Activated CD4-positive, alpha-beta memory T cell treated with anti-CD3 and anti-CD28 coated beads for 36 hours (primary cell): ENCODE measurements at regions not wholly inside any gene's neighbourhood (a gene's known extent, or its start where the extent isn't known, plus 50 kb on each side); places are given as distances from the start of the nearest gene placed in this dataset.
"Not testable (repeated sequence)": the region's sequence is repeated elsewhere in the genome, so short reads cannot be mapped to it uniquely, and the experiment has no call there.

Experiments
- CTCF ChIA-PET: fragments of 350-600 bp; sonication (Branson Sonifier 250); formaldehyde crosslinking; loops from one replicate; lab custom pipeline; 2021; ENCODE audit warnings: antibody characterized with exemption, inconsistent platforms; lab: Charles Lee
- POLR2A ChIA-PET: fragments of 350-600 bp; sonication (Branson Sonifier 250); formaldehyde crosslinking; loops from one replicate; lab custom pipeline; 2021; ENCODE audit warnings: antibody characterized with exemption; lab: Charles Lee
- DNase-seq: peaks from one replicate; pipeline ENCODE4 v3.0.0-alpha.2; 2020
- H3K27ac Mint-ChIP-seq: one replicate; pipeline ENCODE4 v1.8.0; 2021; ENCODE audit warnings: mixed read lengths
- H3K27me3 Mint-ChIP-seq: one replicate; pipeline ENCODE4 v1.8.0; 2021; ENCODE audit warnings: mixed read lengths
- H3K36me3 Mint-ChIP-seq: one replicate; pipeline ENCODE4 v1.8.0; 2021; ENCODE audit warnings: mixed read lengths
- H3K4me1 Mint-ChIP-seq: one replicate; pipeline ENCODE4 v1.8.0; 2021; ENCODE audit warnings: low read depth, mixed read lengths
- H3K4me3 Mint-ChIP-seq: one replicate; pipeline ENCODE4 v1.8.0; 2021; ENCODE audit warnings: mild to moderate bottlenecking, mixed read lengths
- H3K9me3 Mint-ChIP-seq: one replicate; pipeline ENCODE4 v1.8.0; 2021; ENCODE audit warnings: mixed read lengths
- intact Hi-C: fragments of 100-400 bp; cut with micrococcal nuclease; formaldehyde crosslinking; loops from one replicate; pipeline ENCODE4 v1.15.1; 2023

DNA sequence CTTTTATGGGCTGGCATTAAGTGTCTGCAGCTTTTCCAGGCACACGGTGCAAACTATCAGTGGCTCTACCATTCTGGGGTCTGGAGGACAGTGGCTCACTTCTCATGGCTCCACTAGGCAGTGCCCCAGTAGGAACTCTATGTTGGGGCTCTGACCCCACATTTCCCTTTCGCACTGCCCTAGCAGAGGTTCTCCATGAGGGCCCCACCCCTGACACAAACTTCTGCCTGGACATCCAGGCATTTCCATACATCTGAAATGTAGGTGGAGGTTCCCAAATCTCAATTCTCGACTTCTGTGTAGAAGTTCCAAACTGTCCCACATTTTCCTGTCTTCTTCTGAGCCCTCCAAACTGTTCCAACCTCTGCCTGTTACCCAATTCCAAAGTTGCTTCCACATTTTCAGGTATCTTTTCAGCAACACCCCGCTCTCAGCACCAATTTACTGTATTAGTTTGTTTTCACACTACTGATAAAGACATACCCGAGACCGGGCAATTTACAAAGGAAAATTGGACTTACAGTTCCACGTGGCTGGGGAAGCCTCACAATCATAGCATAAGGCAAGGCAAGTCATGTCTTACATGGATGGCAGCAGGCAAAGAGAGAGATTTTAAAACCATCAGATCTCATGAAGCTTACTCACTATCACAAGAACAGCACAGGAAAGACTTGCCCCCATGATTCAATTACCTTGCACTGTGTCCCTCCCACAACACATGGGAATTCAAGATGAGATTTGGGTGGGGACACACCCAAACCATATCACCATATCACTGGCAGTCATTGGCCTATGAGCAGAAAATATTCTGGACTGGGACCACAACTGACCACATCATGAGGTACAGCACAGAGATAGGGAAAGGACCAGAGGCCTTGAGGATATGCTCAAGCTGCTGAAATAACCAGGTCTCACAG is 136.8 kb downstream of the TMEM30B start:
- POLR2A ChIA-PET, H3K27me3 Mint-ChIP-seq, H3K27ac Mint-ChIP-seq, intact Hi-C loops, CTCF ChIA-PET, H3K4me1 Mint-ChIP-seq, H3K36me3 Mint-ChIP-seq, H3K4me3 Mint-ChIP-seq, DNase-seq: not testable (repeated sequence)
- peaks cover 26% of the 10 kb centered on the region for H3K9me3 Mint-ChIP-seq

DNA sequence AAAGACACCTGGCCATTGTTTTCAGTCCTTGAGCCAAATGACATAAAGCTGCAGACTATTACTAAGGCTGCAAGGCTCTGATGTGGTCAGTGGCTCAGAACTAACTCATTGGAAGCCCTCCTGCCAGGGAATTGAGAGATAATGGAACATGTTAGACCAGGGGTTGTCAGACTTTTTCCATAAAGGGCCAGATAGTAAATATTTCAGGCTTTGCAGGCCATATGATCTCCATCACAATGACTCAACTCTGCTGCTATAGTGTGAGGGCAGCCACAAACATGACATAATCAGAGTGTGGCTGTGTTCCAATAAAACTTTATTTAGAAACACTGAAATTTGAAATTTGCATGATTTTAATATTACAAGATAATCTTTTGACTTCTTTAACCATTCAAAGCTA is 140.3 kb downstream of the TMEM30B start:
- Mint-ChIP-seq H3K4me3 (no peak overlapping the region), H3K27me3 (peaks cover 18% of the 10 kb centered on the region), H3K27ac (no peak overlapping the region), H3K36me3 (peaks cover 6% of the 10 kb centered on the region), H3K9me3 (peaks cover 32% of the 10 kb centered on the region), H3K4me1 (no peaks in the 10 kb centered on the region)
- intact Hi-C loops, result no loop called here
- ChIA-PET POLR2A (no interaction called here), CTCF (no interaction called here)
- DNase-seq, result no peak

DNA sequence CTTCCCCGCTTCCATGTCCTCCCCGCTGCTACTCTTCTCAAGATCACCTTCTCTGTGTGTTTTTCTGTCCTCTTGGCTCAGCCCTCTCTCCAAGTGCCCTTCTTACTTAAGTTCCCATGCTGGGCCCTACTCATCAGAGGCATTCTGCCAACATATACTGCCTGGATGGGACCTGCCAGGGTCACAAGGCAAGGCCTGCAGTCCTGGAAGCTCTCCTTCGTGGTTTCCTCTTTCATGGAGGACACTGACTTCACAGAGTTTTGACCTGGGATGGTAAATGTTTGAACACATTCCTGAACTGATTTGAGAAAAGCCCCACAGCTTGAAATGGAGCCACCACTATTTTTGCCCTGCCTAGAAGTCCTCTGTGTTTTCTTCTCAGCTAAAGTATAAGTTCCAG is 140.9 kb downstream of the TMEM30B start:
- intact Hi-C loops, result no loop called here
- Mint-ChIP-seq H3K9me3 (peaks cover 29% of the 10 kb centered on the region), H3K4me3 (no peak overlapping the region), H3K27me3 (peaks cover 18% of the 10 kb centered on the region), H3K4me1 (no peaks in the 10 kb centered on the region), H3K27ac (no peak overlapping the region), H3K36me3 (peaks cover 6% of the 10 kb centered on the region)
- POLR2A ChIA-PET, result no interaction called here
- CTCF ChIA-PET, result no interaction called here
- no peak for DNase-seq

DNA sequence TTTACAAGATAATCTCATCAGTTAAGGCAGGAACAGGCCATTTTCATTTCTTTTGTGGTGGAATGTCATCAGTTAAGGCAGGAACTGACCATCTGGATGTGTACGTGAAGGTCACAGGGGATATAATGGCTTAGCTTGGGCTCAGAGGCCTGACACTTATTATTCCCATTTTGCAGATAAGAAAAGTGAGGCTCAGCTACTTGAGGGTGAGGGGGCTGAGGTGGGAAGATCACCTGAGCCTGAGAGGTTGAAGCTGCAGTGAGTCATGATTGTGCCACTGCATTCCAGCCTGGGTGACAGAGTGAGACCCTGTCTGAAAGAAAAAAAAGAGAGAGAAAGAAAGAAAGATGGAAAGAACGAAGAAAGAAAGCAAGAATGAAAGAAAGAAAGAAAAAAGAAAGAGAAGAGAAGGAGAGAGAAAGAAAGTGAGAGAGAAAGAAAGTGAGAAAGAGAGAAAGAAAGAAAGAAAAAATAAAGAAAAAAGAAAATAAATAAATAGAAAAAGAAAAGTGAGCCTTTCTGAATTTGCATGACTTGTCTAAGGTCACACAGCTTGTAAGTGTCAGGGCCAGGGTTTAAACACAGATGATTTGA is 142.0 kb downstream of the TMEM30B start:
- no peak for DNase-seq
- Mint-ChIP-seq H3K27ac (no peak overlapping the region), H3K4me1 (no peaks in the 10 kb centered on the region), H3K36me3 (peaks cover 2% of the 10 kb centered on the region), H3K9me3 (peaks cover 18% of the 10 kb centered on the region), H3K27me3 (peaks cover 20% of the 10 kb centered on the region), H3K4me3 (no peak overlapping the region)
- CTCF ChIA-PET, result no interaction called here
- POLR2A ChIA-PET, result no interaction called here
- intact Hi-C loops, result no loop called here

DNA sequence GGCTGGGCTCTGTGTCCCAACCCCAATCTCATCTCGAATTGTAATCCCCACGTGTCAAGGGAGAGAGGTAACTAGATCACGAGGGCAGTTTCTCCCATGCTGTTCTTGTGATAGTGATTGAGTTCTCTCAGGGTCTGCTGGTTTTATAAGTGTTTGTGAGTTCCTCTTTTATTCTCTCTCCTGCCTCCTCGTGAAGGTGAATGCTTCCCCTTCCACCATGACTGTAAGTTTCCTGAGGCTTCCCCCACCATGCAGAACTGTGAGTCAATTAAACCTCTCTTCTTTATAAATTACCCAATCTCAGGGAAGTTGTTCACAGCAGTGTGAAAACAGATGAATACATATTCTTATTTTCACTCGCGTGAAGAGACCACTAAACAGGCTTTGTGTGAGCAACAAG is 148.2 kb downstream of the TMEM30B start:
- intact Hi-C loops, result no loop called here
- Mint-ChIP-seq H3K9me3 (peaks cover 6% of the 10 kb centered on the region), H3K36me3 (peaks cover 2% of the 10 kb centered on the region), H3K4me3 (no peak overlapping the region), H3K27ac (no peak overlapping the region), H3K27me3 (peaks cover 15% of the 10 kb centered on the region), H3K4me1 (no peaks in the 10 kb centered on the region)
- ChIA-PET CTCF (no interaction called here), POLR2A (no interaction called here)
- no peak for DNase-seq

DNA sequence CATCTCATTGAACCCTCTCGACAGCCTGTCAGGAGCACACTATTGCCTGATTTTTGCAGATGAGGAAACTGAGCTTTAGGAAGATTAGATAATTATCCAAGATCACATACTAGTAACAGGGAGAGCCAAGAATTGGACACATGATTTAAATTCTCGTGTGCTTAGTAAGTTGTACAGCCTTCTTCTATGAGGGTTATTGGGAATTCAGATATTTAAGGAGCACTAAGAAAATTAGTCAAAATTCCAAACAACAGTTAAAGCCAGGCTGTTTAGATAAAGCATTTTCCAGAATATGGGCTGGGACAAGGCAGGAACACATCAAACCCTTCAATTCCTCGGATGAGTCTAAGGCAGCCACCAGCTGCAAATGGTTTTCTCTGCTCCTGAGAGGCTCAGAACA is 148.8 kb downstream of the TMEM30B start:
- intact Hi-C loops, result no loop called here
- Mint-ChIP-seq H3K9me3 (peaks cover 2% of the 10 kb centered on the region), H3K27ac (no peak overlapping the region), H3K4me1 (no peaks in the 10 kb centered on the region), H3K27me3 (peaks cover 13% of the 10 kb centered on the region), H3K4me3 (no peak overlapping the region), H3K36me3 (peaks cover under 1% of the 10 kb centered on the region)
- POLR2A ChIA-PET, result no interaction called here
- CTCF ChIA-PET, result no interaction called here
- no peak for DNase-seq

DNA sequence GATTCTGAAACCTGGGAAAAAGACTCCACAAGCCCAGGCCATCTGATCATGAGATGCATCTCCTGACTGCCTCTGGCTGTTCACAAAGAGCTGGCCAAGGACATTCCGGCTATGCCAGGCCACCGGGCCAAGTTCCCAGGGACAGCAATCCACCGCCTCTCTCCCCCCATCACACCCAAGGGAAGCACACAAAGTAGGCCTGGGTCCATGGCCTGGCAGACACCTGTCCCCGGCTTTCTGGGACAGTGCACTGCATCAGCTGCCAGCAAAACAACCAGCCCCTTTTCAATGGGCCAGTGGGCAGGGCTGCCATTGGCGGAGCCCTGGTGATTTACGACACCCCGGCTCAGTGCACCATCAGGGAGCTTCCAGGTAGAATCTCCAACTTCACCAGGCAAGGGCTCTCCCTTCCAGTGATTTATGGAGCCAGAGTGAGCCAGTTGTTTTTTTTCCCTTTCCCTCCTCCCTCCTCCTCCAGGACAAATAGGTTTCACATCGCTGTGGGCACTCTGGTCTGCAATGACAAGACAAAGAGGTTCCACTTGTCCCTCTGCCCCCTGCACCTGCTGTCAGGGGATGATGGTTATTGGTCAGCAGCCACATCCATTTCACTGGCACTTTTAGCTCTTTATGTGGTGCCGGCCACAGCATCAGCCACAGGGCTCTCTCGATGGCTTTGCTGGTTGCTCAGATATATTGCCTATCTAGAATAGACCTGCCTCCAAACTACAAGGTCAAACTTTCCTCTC is 149.6 kb downstream of the SLC38A6 start:
- intact Hi-C loops, result no loop called here
- Mint-ChIP-seq H3K4me1 (no peaks in the 10 kb centered on the region), H3K9me3 (no peaks in the 10 kb centered on the region), H3K36me3 (no peaks in the 10 kb centered on the region), H3K4me3 (no peak overlapping the region), H3K27me3 (peaks cover 11% of the 10 kb centered on the region), H3K27ac (no peak overlapping the region)
- POLR2A ChIA-PET, result interaction anchor here (0.7 kb wide), 1 partner anchor 1541 kb away, joined by 4 read pairs; no protein-coding TSS in a partner anchor
- no peak for DNase-seq
- CTCF ChIA-PET, result no interaction called here

DNA sequence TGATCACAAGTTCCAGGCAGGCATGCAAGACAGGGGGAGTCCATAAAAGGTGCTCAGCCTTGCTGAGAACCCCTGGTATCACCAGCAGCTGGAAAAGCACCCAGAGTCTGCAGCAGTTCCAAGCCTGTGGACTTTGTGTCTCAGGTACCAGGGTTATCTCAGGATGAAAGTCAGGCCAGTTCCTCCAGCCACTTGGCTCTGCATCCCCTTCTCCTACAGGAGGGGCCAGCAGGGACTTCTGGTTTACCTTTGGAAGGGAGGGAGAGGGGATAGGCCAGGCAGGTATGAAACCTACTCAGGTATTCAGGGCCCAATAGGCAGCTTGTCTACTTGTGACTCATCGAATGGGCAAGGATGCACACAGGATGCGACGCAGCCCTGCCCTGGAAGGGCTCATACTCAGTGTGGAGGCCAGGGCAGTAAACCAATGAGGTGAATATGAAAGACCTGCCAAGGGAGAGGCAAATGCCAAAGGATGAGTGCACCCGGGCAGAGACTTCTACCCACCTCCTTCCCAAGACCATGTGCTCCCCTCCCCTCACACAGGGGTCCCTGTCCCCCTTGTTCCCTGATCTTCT is 148.2 kb downstream of the SLC38A6 start:
- no peak overlapping the region for H3K4me3 Mint-ChIP-seq
- intact Hi-C loops, result no loop called here
- H3K4me1 Mint-ChIP-seq, result no peaks in the 10 kb centered on the region
- no peak overlapping the region for H3K27ac Mint-ChIP-seq
- peaks cover 7% of the 10 kb centered on the region for H3K27me3 Mint-ChIP-seq
- CTCF ChIA-PET, result no interaction called here
- POLR2A ChIA-PET, result no interaction called here
- no peaks in the 10 kb centered on the region for H3K36me3 Mint-ChIP-seq
- DNase-seq, result no peak
- H3K9me3 Mint-ChIP-seq, result no peaks in the 10 kb centered on the region

DNA sequence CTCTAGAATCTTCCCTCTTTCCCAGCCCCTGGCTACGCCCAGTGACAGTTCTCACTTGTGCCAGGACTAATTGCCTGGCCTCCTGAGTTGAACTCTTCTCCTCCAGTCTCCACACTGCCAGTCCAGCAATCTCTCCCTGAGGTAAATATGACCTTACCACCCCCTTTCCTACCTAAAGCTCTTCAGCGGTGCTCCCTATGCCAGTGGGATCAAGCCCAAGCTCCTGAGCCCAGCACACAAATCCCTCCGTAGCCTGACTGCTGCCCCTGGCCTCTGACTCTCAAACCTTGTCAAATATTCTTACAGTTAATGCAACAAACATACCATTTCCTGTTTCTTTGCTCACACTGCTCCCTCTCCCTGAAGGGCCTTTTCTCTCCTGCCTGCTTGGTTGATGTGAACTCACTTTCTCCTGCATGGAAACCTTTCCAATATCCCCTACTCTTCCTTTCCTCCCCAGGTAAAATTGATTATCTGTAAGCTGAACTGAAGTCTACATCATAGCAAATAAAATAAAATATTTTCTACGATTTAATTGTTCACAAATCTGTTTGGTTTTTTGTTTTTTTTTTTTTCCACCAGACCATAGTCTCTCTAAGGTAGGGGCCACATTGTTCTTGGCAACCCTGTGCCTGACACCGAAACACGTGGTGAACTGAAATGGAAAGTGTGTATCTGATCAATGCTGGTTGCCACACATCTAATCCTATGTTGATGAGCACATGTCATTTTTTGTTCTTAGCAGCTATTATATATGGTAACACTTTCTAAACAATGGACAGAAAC is 147.5 kb downstream of the SLC38A6 start:
- no peaks in the 10 kb centered on the region for H3K36me3 Mint-ChIP-seq
- ChIA-PET POLR2A (no interaction called here), CTCF (no interaction called here)
- H3K4me1 Mint-ChIP-seq, result no peaks in the 10 kb centered on the region
- no peak overlapping the region for H3K27ac Mint-ChIP-seq
- no peaks in the 10 kb centered on the region for H3K9me3 Mint-ChIP-seq
- H3K27me3 Mint-ChIP-seq, result peaks cover 7% of the 10 kb centered on the region
- no peak overlapping the region for H3K4me3 Mint-ChIP-seq
- intact Hi-C loops, result no loop called here
- no peak for DNase-seq

DNA sequence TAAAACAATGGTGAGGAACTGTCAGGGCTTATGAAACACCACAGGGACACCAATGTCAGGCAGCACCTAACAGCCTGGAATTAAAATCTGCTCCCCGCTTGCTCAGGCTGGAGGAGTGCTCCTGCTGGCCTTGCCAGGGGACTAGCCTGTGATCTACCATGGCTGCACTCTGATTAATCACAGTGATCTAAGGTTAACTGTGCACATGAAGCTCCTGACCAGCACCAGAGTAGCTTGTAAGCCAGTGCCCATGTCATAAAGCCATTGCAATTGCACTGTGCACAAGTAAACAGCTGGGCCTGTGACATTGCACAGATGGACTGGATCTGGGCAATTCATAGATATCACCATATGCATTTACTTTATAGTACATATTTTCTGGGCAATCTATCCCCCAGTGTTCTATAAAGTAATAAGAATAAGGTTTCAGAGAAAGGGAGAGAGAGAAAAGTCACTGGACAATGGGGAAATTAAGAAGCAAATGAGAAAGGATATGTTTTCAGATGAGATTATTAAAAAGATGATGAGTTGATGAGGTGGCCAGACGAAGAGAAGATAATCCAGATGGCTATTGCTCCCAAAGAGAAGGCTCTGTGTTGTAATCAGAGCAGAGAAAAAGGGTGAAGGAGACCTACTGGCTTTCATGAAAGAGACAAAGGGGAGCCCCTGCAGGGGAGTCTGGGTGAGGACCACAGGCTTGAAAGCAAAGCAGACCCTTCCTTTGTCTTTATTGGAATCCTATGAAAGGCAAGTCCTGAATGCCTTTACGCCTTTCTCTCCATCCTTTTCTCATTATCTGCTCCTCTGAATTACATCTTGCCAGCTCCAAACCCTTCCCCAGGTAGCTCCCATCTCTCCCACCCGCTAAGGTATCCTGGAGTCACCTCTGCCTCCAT is 145.8 kb downstream of the SLC38A6 start:
- CTCF ChIA-PET, result no interaction called here
- POLR2A ChIA-PET, result no interaction called here
- no peaks in the 10 kb centered on the region for H3K36me3 Mint-ChIP-seq

More for the DNA sequence above, 145.8 kb downstream of the SLC38A6 start:
- no peaks in the 10 kb centered on the region for H3K9me3 Mint-ChIP-seq
- H3K27me3 Mint-ChIP-seq, result peaks cover 7% of the 10 kb centered on the region
- no peaks in the 10 kb centered on the region for H3K4me1 Mint-ChIP-seq
- no peak overlapping the region for H3K4me3 Mint-ChIP-seq
- intact Hi-C loops, result no loop called here
- DNase-seq, result no peak
- H3K27ac Mint-ChIP-seq, result no peak overlapping the region
